Mesendoderm (in vitro differentiated cells): ENCODE measurements at regions not wholly inside any gene's neighbourhood (a gene's known extent, or its start where the extent isn't known, plus 50 kb on each side); places are given as distances from the start of the nearest gene placed in this dataset.

Experiments used
- DNase-seq: peaks from one replicate; pipeline ENCODE4 v3.0.0; 2013
- H2AK5ac ChIP-seq: 2 replicates; pipeline ENCODE4 v1.6.1; 2013; ENCODE audit warnings: low read length, inconsistent platforms
- H2BK120ac ChIP-seq: 2 replicates; pipeline ENCODE4 v1.6.1; 2013; ENCODE audit warnings: low read depth, mild to moderate bottlenecking, low read length, moderate library complexity, mixed read lengths
- H2BK15ac ChIP-seq: replicated peaks from 2 replicates; pipeline ENCODE4 v1.6.1; 2013; ENCODE audit warnings: low read depth, mild to moderate bottlenecking, moderate library complexity
- H2BK5ac ChIP-seq: 2 replicates; pipeline ENCODE4 v1.6.1; 2013; ENCODE audit warnings: low read length, inconsistent platforms
- H3K18ac ChIP-seq: 2 replicates; pipeline ENCODE4 v1.6.1; 2013; ENCODE audit warnings: mild to moderate bottlenecking, low read length, mixed read lengths
- H3K23ac ChIP-seq: one replicate; pipeline ENCODE4 v1.6.1; 2013; ENCODE audit warnings: low read length
- H3K27ac ChIP-seq: 2 replicates; pipeline ENCODE4 v1.5.1; 2013; ENCODE audit warnings: low read depth, mild to moderate bottlenecking, inconsistent platforms, low read length, moderate library complexity
- H3K27me3 ChIP-seq: 2 replicates; pipeline ENCODE4 v1.6.1; 2013; ENCODE audit warnings: low read length, control low read depth, mild to moderate bottlenecking, inconsistent platforms; ENCODE audit not compliant: insufficient read depth, poor library complexity
- H3K36me3 ChIP-seq: 2 replicates; pipeline ENCODE4 v1.6.1; 2013; ENCODE audit warnings: low read length, inconsistent platforms; ENCODE audit not compliant: control insufficient read depth, insufficient read depth
- H3K4ac ChIP-seq: one replicate; pipeline ENCODE4 v1.6.1; 2013; ENCODE audit warnings: low read depth, mild to moderate bottlenecking, low read length, moderate library complexity
- H3K4me1 ChIP-seq: 2 replicates; pipeline ENCODE4 v1.6.1; 2013; ENCODE audit warnings: low read depth, low read length, inconsistent platforms; ENCODE audit not compliant: control insufficient read depth
- H3K4me2 ChIP-seq: 2 replicates; pipeline ENCODE4 v1.6.1; 2013; ENCODE audit warnings: low read length
- H3K4me3 ChIP-seq: 2 replicates; pipeline ENCODE4 v1.5.1; 2013; ENCODE audit warnings: mild to moderate bottlenecking, low read length
- H3K56ac ChIP-seq: one replicate; pipeline ENCODE4 v1.6.1; 2013; ENCODE audit warnings: low read length
- H3K79me1 ChIP-seq: 2 replicates; pipeline ENCODE4 v1.6.1; 2013; ENCODE audit warnings: low read length, inconsistent platforms
- H3K79me2 ChIP-seq: 2 replicates; pipeline ENCODE4 v1.6.1; 2013; ENCODE audit warnings: mild to moderate bottlenecking, low read length; ENCODE audit not compliant: control insufficient read depth, insufficient read depth
- H3K9ac ChIP-seq: 2 replicates; pipeline ENCODE4 v1.6.1; 2013; ENCODE audit warnings: low read length, inconsistent platforms
- H4K5ac ChIP-seq: one replicate; pipeline ENCODE4 v1.6.1; 2013; ENCODE audit warnings: low read length
- H4K8ac ChIP-seq: one replicate; pipeline ENCODE4 v1.6.1; 2013; ENCODE audit warnings: low read depth, mild to moderate bottlenecking, control low read depth, low read length, moderate library complexity
- WGBS: extraction: QIAGEN DNeasy Blood & Tissue Kit; methylation state at CpG from one replicate; pipeline ENCODE4 v1.1.7; 2013; ENCODE audit warnings: low lambda C conversion rate, missing lambda C conversion rate; ENCODE audit not compliant: insufficient coverage; ENCODE audit errors: extremely low coverage; 5-methylcytosine and 5-hydroxymethylcytosine counted together

DNA sequence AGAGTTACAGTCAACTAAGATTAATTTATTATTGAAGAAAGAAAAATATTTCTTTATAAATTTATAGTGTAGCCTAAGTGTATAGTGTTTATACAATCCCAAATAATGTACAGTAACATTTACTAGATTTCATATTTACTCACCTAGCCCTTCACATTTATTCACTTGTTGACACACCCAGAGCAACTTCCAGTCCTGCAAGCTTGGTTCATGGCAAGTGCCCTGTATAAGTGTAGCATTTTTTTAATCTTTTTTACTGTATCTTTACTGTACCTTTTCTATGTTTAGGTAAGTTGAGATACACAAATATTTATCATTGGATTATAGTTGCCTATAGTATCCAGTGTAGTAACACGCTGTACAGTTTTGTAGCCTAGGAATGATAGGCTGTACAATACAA, 119.9 kb downstream of the SPATA31D1 start:
- H3K4me3 ChIP-seq, result no peak overlapping the region
- WGBS, result no CpG with 5 or more reads among the region's 1 CpG
- no peaks in the 10 kb centered on the region for H3K36me3 ChIP-seq

DNA sequence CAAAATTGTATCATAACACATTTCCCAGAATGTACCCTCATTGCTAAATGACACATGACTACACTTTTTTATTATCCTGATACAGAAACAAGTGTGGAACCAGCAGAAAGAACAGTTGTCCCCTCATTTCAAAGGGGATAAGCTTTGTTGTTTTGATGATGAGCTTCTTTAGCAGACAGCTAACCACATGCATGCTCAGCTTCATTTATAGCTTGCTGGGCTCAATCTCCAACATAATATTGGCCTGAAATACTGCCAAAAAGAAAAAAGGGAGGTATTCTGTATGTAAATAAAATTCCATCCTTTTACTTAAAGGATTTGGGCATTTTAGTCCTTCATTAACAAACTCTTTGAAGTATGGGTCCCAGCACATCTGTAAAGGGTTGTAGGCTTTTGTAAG, 120.4 kb downstream of the SPATA31D1 start:
- Histone ChIP-seq H3K79me2 (no peaks in the 10 kb centered on the region), H3K4ac (no peak overlapping the region), H3K36me3 (no peaks in the 10 kb centered on the region), H3K4me2 (no peak overlapping the region), H3K27ac (no peak overlapping the region), H3K4me1 (no peaks in the 10 kb centered on the region), H3K79me1 (no peaks in the 10 kb centered on the region), H2BK15ac (no peak overlapping the region), H4K5ac (no peak overlapping the region), H3K27me3 (no peaks in the 10 kb centered on the region), H2AK5ac (no peak overlapping the region), H2BK120ac (no peak overlapping the region), H2BK5ac (no peak overlapping the region), H4K8ac (no peak overlapping the region), H3K4me3 (no peak overlapping the region), H3K56ac (no peak overlapping the region), H3K18ac (no peak overlapping the region), H3K23ac (no peak overlapping the region), H3K9ac (no peak overlapping the region)
- no peak for DNase-seq

More for the DNA sequence above, 119.9 kb downstream of the SPATA31D1 start:
- no peak overlapping the region for H2AK5ac ChIP-seq
- no peak overlapping the region for H2BK5ac ChIP-seq
- no peak overlapping the region for H3K56ac ChIP-seq
- no peak overlapping the region for H4K5ac ChIP-seq
- no peak overlapping the region for H3K18ac ChIP-seq
- H4K8ac ChIP-seq, result no peak overlapping the region
- H3K4me2 ChIP-seq, result no peak overlapping the region
- no peak overlapping the region for H3K4ac ChIP-seq
- H3K4me1 ChIP-seq, result no peaks in the 10 kb centered on the region
- H3K23ac ChIP-seq, result no peak overlapping the region
- no peak overlapping the region for H3K9ac ChIP-seq
- no peak overlapping the region for H2BK120ac ChIP-seq
- no peaks in the 10 kb centered on the region for H3K79me2 ChIP-seq
- H3K79me1 ChIP-seq, result no peaks in the 10 kb centered on the region
- no peaks in the 10 kb centered on the region for H3K27me3 ChIP-seq
- no peak for DNase-seq
- H2BK15ac ChIP-seq, result no peak overlapping the region
- H3K27ac ChIP-seq, result no peak overlapping the region

DNA sequence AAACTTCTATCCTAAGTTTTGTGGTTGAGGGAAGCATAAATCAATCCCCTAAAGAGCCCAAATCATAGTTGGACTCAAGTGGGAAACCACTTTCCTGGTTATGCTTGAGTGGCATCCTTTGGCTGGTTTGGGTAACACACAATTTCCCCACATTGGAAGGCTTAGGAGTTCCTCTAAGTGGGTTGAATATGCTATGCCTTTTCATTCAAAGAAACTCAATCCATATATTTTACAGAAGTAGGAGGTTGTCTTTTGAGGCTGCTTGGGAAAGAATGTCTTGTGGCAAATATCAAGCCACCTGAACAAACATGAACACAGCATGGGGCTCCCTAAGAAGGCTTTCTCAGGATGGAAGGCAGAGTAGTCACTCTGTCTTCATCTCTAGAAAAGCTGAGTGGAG, 121.1 kb downstream of the SPATA31D1 start:
- Histone ChIP-seq H3K23ac (no peak overlapping the region), H2BK5ac (no peak overlapping the region), H3K27me3 (no peaks in the 10 kb centered on the region), H2AK5ac (no peak overlapping the region), H4K8ac (no peak overlapping the region), H4K5ac (no peak overlapping the region), H3K9ac (no peak overlapping the region), H3K27ac (no peak overlapping the region), H3K18ac (peak overlapping the region; percentile 10), H2BK15ac (no peak overlapping the region), H3K79me2 (no peaks in the 10 kb centered on the region), H3K36me3 (no peaks in the 10 kb centered on the region), H3K56ac (no peak overlapping the region), H3K4me2 (no peak overlapping the region), H3K4me3 (no peak overlapping the region), H3K4me1 (no peaks in the 10 kb centered on the region), H3K4ac (no peak overlapping the region), H3K79me1 (no peaks in the 10 kb centered on the region), H2BK120ac (no peak overlapping the region)
- no peak for DNase-seq

DNA sequence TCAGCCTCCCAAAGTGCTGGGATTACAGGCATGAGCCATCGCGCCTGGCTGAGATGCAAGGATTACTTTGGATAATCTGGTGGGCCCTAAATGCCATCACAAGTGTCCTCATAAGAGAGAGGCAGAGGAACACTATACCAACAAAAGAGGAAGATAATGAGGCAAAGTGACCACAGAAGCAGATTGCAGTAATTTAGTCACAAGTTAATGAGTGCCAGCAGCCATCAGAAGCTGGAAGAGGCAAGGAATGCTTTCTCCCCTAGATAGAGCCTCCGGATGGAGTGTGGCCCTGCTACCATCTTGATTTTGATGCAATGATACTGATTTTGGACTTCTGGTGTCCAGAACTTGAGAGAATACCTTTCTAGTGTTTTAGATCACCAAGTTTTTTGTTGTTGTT, 122.3 kb downstream of the SPATA31D1 start:
- Histone ChIP-seq H3K4me2 (no peak overlapping the region), H2AK5ac (no peak overlapping the region), H3K79me2 (no peaks in the 10 kb centered on the region), H3K23ac (no peak overlapping the region), H3K18ac (no peak overlapping the region), H3K27ac (no peak overlapping the region), H2BK120ac (no peak overlapping the region), H4K8ac (no peak overlapping the region), H2BK5ac (no peak overlapping the region), H3K9ac (no peak overlapping the region), H3K4me3 (no peak overlapping the region), H3K79me1 (no peaks in the 10 kb centered on the region), H3K27me3 (no peaks in the 10 kb centered on the region), H2BK15ac (no peak overlapping the region), H3K56ac (no peak overlapping the region), H3K4me1 (no peaks in the 10 kb centered on the region), H3K4ac (no peak overlapping the region), H3K36me3 (no peaks in the 10 kb centered on the region), H4K5ac (no peak overlapping the region)
- no peak for DNase-seq
- WGBS, result no CpG with 5 or more reads among the region's 3 CpGs

DNA sequence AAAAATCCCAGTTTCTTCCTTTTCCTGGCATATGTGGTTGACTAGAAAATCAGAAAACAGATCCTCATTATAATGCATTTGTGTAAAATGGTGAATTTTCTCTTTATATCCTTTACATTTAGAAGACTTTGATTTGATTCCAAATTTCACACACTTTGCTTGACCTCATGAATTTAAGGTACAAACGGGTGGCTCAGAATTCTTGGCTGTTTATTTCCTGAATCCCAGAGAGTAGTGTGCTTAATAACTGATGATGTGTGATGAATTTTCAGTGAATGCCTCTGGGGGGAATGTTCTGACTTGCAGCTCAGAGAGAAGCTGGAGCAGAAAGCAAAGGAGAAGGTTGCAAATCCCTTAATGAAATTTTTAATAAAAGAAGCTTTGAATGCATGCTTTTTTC, 126.8 kb downstream of the SPATA31D1 start:
- no CpG with 5 or more reads among the region's 1 CpG for WGBS

DNA sequence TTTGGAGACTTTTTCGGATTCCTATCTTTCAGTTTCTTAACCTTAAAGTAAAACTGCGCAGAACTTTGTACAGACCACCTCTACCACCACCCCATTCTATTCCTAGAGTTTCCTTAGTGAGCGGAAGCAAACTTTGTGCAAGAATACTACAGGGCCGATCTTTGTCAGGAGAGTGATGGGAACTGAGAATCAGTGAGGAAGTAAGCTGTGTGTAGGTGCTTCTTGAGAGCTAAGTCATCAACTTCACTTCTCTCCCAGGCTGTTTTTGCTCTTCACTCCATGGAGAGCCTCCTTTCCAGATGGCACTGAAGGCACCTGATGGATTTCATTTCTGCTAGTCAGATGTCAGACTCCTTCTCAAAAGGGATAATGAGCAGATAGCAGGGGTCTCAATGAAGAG, 127.3 kb downstream of the SPATA31D1 start:
- Histone ChIP-seq H3K4me1 (no peaks in the 10 kb centered on the region), H3K4me3 (no peak overlapping the region), H3K79me1 (no peaks in the 10 kb centered on the region), H3K18ac (no peak overlapping the region), H3K4me2 (no peak overlapping the region), H2BK120ac (no peak overlapping the region), H3K9ac (no peak overlapping the region), H3K27ac (no peak overlapping the region), H3K79me2 (no peaks in the 10 kb centered on the region), H3K36me3 (no peaks in the 10 kb centered on the region), H4K8ac (no peak overlapping the region), H2BK5ac (no peak overlapping the region), H3K23ac (no peak overlapping the region), H4K5ac (no peak overlapping the region), H3K4ac (no peak overlapping the region), H2BK15ac (no peak overlapping the region), H3K27me3 (no peaks in the 10 kb centered on the region), H2AK5ac (no peak overlapping the region), H3K56ac (peak overlapping the region; percentile 39)
- no peak for DNase-seq
- WGBS, result no CpG with 5 or more reads among the region's 4 CpGs

More for the DNA sequence above, 126.8 kb downstream of the SPATA31D1 start:
- Histone ChIP-seq H3K27ac (no peak overlapping the region), H2BK5ac (no peak overlapping the region), H3K79me1 (no peaks in the 10 kb centered on the region), H4K8ac (no peak overlapping the region), H3K79me2 (no peaks in the 10 kb centered on the region), H3K56ac (no peak overlapping the region), H3K4me2 (no peak overlapping the region), H3K4me3 (no peak overlapping the region), H3K36me3 (no peaks in the 10 kb centered on the region), H3K4me1 (no peaks in the 10 kb centered on the region), H3K4ac (no peak overlapping the region), H3K27me3 (no peaks in the 10 kb centered on the region), H3K23ac (no peak overlapping the region), H2BK120ac (no peak overlapping the region), H3K18ac (no peak overlapping the region), H4K5ac (no peak overlapping the region), H3K9ac (no peak overlapping the region), H2BK15ac (no peak overlapping the region), H2AK5ac (no peak overlapping the region)
- DNase-seq, result no peak
